ENCODE measurements at regions not wholly inside any gene's neighbourhood (a gene's known extent, or its start where the extent isn't known, plus 50 kb on each side); places are given as distances from the start of the nearest gene placed in this dataset.

GRCh38 chr13:82439159-82439904 lies 1442.9 kb downstream of the SLITRK1 start:
- FAIRE-seq (no peak), DNase-seq (ENCODE audit: low read depth in 1 of 2, low spot score in 1 of 2) (no peak), ATAC-seq (no peak)
- Histone ChIP-seq H3K27ac (no peak overlapping the region), H3K4me1 (no peaks in the 10 kb centered on the region), H3K4me2 (no peak overlapping the region), H3K4me3 (no peak overlapping the region), H3K9me3 (no peaks in the 10 kb centered on the region)
- no peak for TF ChIP-seq HMGXB4 (CRISPR knock-in tag; IDR thresholded peaks at IDR 0.05; ENCODE audit: borderline replicate concordance)
- TF ChIP-seq KDM1A (IDR thresholded peaks at IDR 0.05; ENCODE audit: low read depth), result no peak
- no peak for TF ChIP-seq ATOH8 (CRISPR knock-in tag; IDR thresholded peaks at IDR 0.05; ENCODE audit: low read depth)
- no peak for TF ChIP-seq CHD2 (IDR thresholded peaks at IDR 0.05; ENCODE audit: low read length, partially characterized antibody)
- TF ChIP-seq HOXB5 (CRISPR knock-in tag; IDR thresholded peaks at IDR 0.05), result no peak
- TF ChIP-seq RCOR1 (IDR thresholded peaks at IDR 0.05; ENCODE audit: low read depth, low read length), result no peak
- TF ChIP-seq EP300 (IDR thresholded peaks at IDR 0.05), result no peak
- TF ChIP-seq REST (IDR thresholded peaks at IDR 0.05), result no peak
- TF ChIP-seq NR3C1 (IDR thresholded peaks at IDR 0.05), result no peak
- ChIA-PET CTCF (no interaction called here), POLR2A (no interaction called here)
- WGBS (ENCODE audit: missing lambda C conversion rate), result no CpG with 5 or more reads among the region's 1 CpG

- H3K4me3 ChIP-seq, result no peak overlapping the region
- FAIRE-seq (no peak), ATAC-seq (no peak), DNase-seq (ENCODE audit: low read depth in 1 of 2, low spot score in 1 of 2) (no peak)
- H3K4me1 ChIP-seq, result no peaks in the 10 kb centered on the region
- CTCF ChIA-PET, result no interaction called here
- TF ChIP-seq RAD21 (conservative IDR thresholded peaks at IDR 0.05 in 1 of 2, IDR thresholded peaks at IDR 0.05 in 1 of 2) (no peak), SMC3 (IDR thresholded peaks at IDR 0.05) (no peak), BHLHE40 (IDR thresholded peaks at IDR 0.05; ENCODE audit: low read depth, low read length) (no peak), PHF8 (IDR thresholded peaks at IDR 0.05; ENCODE audit: borderline replicate concordance, low read depth) (no peak), ZSCAN20 (CRISPR knock-in tag; IDR thresholded peaks at IDR 0.05) (no peak), HMGXB4 (CRISPR knock-in tag; IDR thresholded peaks at IDR 0.05; ENCODE audit: borderline replicate concordance) (no peak), NPAS2 (CRISPR knock-in tag; IDR thresholded peaks at IDR 0.05; ENCODE audit: borderline replicate concordance) (no peak), NFE2L2 (conservative IDR thresholded peaks at IDR 0.05; ENCODE audit: low read length) (no peak), KDM5A (IDR thresholded peaks at IDR 0.05) (no peak), CHD4 (IDR thresholded peaks at IDR 0.05; ENCODE audit: borderline replicate concordance) (no peak), POLR2AphosphoS2 (conservative IDR thresholded peaks at IDR 0.05; ENCODE audit: low read length) (no peak), JUN (IDR thresholded peaks at IDR 0.05) (no peak), USF2 (IDR thresholded peaks at IDR 0.05) (no peak)
- no peak overlapping the region for H3K27ac ChIP-seq
- no peaks in the 10 kb centered on the region for H3K9me3 ChIP-seq
- H3K4me2 ChIP-seq, result no peak overlapping the region
- WGBS (ENCODE audit: missing lambda C conversion rate), result no CpG with 5 or more reads among the region's 1 CpG
- POLR2A ChIA-PET, result no interaction called here
Measured at GRCh38 chr13:82438320-82438719, 1444.0 kb downstream of the SLITRK1 start.

All from A549 (cell line).